ENCODE measurements at regions not wholly inside any gene's neighbourhood (a gene's known extent, or its start where the extent isn't known, plus 50 kb on each side); places are given as distances from the start of the nearest gene placed in this dataset.

DNA sequence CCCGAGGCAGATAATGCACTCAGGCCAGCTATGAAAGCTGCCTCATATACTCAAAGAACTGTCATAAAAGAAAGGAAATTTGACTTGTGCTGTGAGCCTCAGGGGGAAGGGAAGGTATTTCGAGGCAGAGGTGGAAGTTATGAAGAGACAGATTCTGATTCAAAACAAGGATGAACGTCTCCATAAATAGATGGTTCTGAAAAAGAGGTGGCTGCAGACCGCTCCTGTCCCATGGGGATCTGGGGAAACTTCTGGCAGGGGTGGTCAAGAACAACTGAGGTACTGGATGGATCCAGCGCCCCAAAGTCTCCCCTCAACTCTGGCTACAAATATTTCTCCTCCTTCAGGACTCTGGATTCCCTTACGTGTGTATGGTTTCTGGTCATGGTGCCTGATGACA lies 168.1 kb upstream of the IRS2 start:
- TF ChIP-seq, protein P1, sequence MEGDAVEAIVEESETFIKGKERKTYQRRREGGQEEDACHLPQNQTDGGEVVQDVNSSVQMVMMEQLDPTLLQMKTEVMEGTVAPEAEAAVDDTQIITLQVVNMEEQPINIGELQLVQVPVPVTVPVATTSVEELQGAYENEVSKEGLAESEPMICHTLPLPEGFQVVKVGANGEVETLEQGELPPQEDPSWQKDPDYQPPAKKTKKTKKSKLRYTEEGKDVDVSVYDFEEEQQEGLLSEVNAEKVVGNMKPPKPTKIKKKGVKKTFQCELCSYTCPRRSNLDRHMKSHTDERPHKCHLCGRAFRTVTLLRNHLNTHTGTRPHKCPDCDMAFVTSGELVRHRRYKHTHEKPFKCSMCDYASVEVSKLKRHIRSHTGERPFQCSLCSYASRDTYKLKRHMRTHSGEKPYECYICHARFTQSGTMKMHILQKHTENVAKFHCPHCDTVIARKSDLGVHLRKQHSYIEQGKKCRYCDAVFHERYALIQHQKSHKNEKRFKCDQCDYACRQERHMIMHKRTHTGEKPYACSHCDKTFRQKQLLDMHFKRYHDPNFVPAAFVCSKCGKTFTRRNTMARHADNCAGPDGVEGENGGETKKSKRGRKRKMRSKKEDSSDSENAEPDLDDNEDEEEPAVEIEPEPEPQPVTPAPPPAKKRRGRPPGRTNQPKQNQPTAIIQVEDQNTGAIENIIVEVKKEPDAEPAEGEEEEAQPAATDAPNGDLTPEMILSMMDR (IDR thresholded peaks at IDR 0.05) = no peak
- TF ChIP-seq POLR2A (IDR thresholded peaks at IDR 0.05) (no peak), EP300 (IDR thresholded peaks at IDR 0.05) (no peak), POLR2AphosphoS5 (IDR thresholded peaks at IDR 0.05) (no peak)

All from gastroesophageal sphincter (tissue), 3 donors.